Adrenal gland (tissue), 9 donors: ENCODE measurements at regions not wholly inside any gene's neighbourhood (a gene's known extent, or its start where the extent isn't known, plus 50 kb on each side); places are given as distances from the start of the nearest gene placed in this dataset.

Experiments
- DNase-seq, 7 donors: peaks; one replicate each; pipeline ENCODE4 v3.0.0-alpha.2; 2019 to 2020
- H3K27ac ChIP-seq, 5 donors: fragments of 200-600 bp; sonication (generic) in 4 of 5; 1 replicate in 3 of 5; 2 replicates in 2 of 5; pipeline versions ENCODE4 v1.5.1 to v1.8.0; 2016 to 2020; ENCODE audit warnings: mild to moderate bottlenecking in 1 of 5
- H3K27me3 ChIP-seq: fragments of 200-600 bp; 2 replicates; pipeline ENCODE4 v1.8.0; 2021
- H3K36me3 ChIP-seq, 2 donors: fragments of 200-600 bp; replicated peaks in 1 of 2; 1 replicate in 1 of 2; 2 replicates in 1 of 2; pipeline versions ENCODE4 v1.5.1 to v1.8.0; 2018 to 2022
- H3K4me1 ChIP-seq, 2 donors: fragments of 200-600 bp; replicated peaks in 1 of 2; 1 replicate in 1 of 2; 2 replicates in 1 of 2; pipeline versions ENCODE4 v1.5.1 to v1.8.0; 2018 to 2021
- H3K4me3 ChIP-seq, 4 donors: fragments of 200-600 bp; sonication (generic) in 3 of 4; one replicate each; pipeline ENCODE4 v1.5.1; 2016 to 2018
- H3K9me3 ChIP-seq, 3 donors: fragments of 200-600 bp; sonication (generic) in 1 of 3; replicated peaks in 1 of 3; 1 replicate in 2 of 3; 2 replicates in 1 of 3; pipeline versions ENCODE4 v1.5.1 to v1.8.0; 2016 to 2021
- CTCF ChIP-seq, 6 experiments: fragments of 450-650 bp in 4 of 6; fragments of 200-600 bp in 2 of 6; sonication (generic) in 1 of 6; IDR thresholded peaks; 1 replicate in 5 of 6; 2 replicates in 1 of 6; pipeline versions ENCODE4 v1.5.1 to v1.8.0; 2016 to 2021; ENCODE audit warnings: antibody characterized with exemption in 6 of 6, mild to moderate bottlenecking in 2 of 6, moderate library complexity in 1 of 6
- POLR2A ChIP-seq, 2 donors: fragments of 450-650 bp; IDR thresholded peaks; one replicate each; pipeline ENCODE4 v1.6.1; 2017; ENCODE audit warnings: antibody characterized with exemption in 2 of 2, mild to moderate bottlenecking in 2 of 2, moderate library complexity in 1 of 2
- WGBS, 4 donors: extraction: QIAGEN DNeasy Blood & Tissue Kit in 2 of 4; methylation state at CpG; one replicate each; pipeline versions ENCODE4 v1.1.5 to v1.1.7; 2013 to 2017; 5-methylcytosine and 5-hydroxymethylcytosine counted together
- intact Hi-C, 2 donors: fragments of 100-400 bp; cut with DNase I; formaldehyde crosslinking; loops; one replicate each; pipeline versions ENCODE4 v1.14.1 to v1.15.0; 2022 to 2023
- donor health status: healthy with polysubstance abuse.
- donor health status: Bipolar disorder and iron deficiency.
- donor health status: DM: yes; HTN: yes; CAD: no.
- donor health status: DM: no; HTN: no; CAD: no.
- donor health status: DM: no; HTN: no; CAD: no.

GRCh38 chr1:195965036-195965435 is 643.2 kb downstream of the KCNT2 start:
- H3K27ac ChIP-seq, result no peak overlapping the region
- H3K4me1 ChIP-seq, result no peaks in the 10 kb centered on the region
- intact Hi-C loops, result no loop called here
- H3K4me3 ChIP-seq, result no peak overlapping the region
- 39 to 78% (median 59%) methylated on average over 3 of the region's 3 CpGs for WGBS, 4 donors
- no peak for DNase-seq
- TF ChIP-seq POLR2A (IDR thresholded peaks at IDR 0.05) (no peak), CTCF (IDR thresholded peaks at IDR 0.05) (no peak)
- H3K9me3 ChIP-seq, result no peaks in the 10 kb centered on the region
- no peaks in the 10 kb centered on the region for H3K27me3 ChIP-seq
- no peaks in the 10 kb centered on the region for H3K36me3 ChIP-seq

DNA sequence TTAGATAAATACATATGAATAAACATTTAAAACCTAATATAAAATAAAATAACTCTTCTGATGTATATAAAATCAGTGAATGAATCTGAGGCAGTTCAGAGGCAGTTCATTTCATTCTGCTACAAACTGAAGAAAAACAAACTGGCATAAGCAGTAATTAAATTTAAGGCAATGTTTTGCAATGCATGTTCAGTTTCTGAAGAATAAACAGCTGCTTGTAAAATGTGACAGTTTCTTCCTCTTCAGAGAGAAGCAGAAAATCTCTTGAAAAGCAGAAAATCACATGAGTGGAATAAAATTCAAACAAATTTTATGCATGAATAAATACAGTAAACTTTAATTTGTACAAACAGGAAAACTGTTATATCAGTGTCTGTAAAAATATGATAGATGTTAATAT is 643.7 kb downstream of the KCNT2 start:
- DNase-seq, result no peak
- Histone ChIP-seq H3K27me3 (no peaks in the 10 kb centered on the region), H3K4me1 (no peaks in the 10 kb centered on the region)

DNA sequence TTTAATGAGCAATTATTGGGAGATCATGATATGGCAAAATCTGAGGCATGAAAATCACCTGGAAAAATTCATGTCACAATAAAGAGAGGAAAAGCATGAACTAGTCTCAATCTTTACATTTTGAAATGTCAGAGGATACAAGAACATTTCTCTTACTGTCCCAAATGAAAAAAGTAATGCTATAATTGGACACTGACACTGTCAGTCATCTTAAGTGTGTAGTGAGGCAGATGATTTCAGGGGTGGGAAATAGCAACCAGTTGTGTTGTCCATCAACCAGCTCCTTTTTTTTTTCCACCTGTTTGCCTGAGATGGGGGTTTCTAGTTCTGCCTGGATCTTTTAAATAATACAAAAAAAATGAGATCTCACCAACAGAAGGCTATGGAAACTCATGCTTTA is 646.2 kb downstream of the KCNT2 start:
- Histone ChIP-seq H3K4me1 (no peaks in the 10 kb centered on the region), H3K4me3 (no peak overlapping the region), H3K36me3 (no peaks in the 10 kb centered on the region), H3K9me3 (no peaks in the 10 kb centered on the region), H3K27ac (no peak overlapping the region), H3K27me3 (no peaks in the 10 kb centered on the region)
- TF ChIP-seq CTCF (IDR thresholded peaks at IDR 0.05) (no peak), POLR2A (IDR thresholded peaks at IDR 0.05) (no peak)
- no peak for DNase-seq
- intact Hi-C loops, result no loop called here

More for the DNA sequence above, 643.7 kb downstream of the KCNT2 start:
- intact Hi-C loops, result no loop called here
- Histone ChIP-seq H3K27ac (no peak overlapping the region), H3K9me3 (no peaks in the 10 kb centered on the region), H3K4me3 (no peak overlapping the region), H3K36me3 (no peaks in the 10 kb centered on the region)
- TF ChIP-seq CTCF (IDR thresholded peaks at IDR 0.05) (no peak), POLR2A (IDR thresholded peaks at IDR 0.05) (no peak)

DNA sequence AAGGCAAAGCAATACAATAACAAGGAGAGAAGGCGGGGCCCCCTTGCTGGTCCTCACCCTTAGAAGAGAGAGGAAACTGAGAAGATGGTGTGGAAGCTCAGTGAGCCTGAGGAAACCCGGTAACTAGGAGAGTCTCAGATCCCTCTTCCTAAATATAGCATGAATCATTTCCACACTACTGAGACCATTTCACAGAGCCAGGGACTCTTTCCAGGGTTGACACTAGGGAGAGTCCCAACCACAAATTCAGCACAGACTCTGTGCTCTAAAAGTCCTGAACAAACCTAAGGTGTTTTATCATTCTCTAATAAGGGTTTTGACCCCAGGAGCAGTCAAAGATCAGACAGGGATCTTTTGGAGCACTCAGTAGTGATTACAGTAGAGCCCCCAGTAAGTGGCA is 647.7 kb downstream of the KCNT2 start:
- H3K4me1 ChIP-seq, result no peaks in the 10 kb centered on the region
- no peak overlapping the region for H3K4me3 ChIP-seq
- H3K9me3 ChIP-seq, result no peaks in the 10 kb centered on the region
- H3K36me3 ChIP-seq, result no peaks in the 10 kb centered on the region
- no peak for DNase-seq
- intact Hi-C loops, result no loop called here
- WGBS, 4 donors, result 64 to 75% (median 68%) methylated on average over 2 of the region's 2 CpGs
- no peak overlapping the region for H3K27ac ChIP-seq
- no peak for TF ChIP-seq CTCF (IDR thresholded peaks at IDR 0.05)
- TF ChIP-seq POLR2A (IDR thresholded peaks at IDR 0.05), result no peak
- H3K27me3 ChIP-seq, result no peaks in the 10 kb centered on the region
